Fibroblast of mammary gland (primary cell): ENCODE measurements at regions not wholly inside any gene's neighbourhood (a gene's known extent, or its start where the extent isn't known, plus 50 kb on each side); places are given as distances from the start of the nearest gene placed in this dataset.

Experiments used
- DNase-seq: peaks from one replicate; pipeline ENCODE4 v3.0.0-alpha.2; 2010; ENCODE audit warnings: low read depth
- H3K4me3 ChIP-seq: 2 replicates; pipeline ENCODE4 v1.5.1; 2011; ENCODE audit warnings: low read depth, mild to moderate bottlenecking, low read length, moderate library complexity; ENCODE audit not compliant: control insufficient read depth
- TF ChIP-seq, protein P1 (sequence below): conservative IDR thresholded peaks from 2 replicates; pipeline ENCODE4 v1.5.1; 2011; ENCODE audit warnings: low read depth, low read length, inconsistent platforms; ENCODE audit not compliant: control insufficient read depth, insufficient read depth

- DNase-seq, result no peak
- no peak overlapping the region for H3K4me3 ChIP-seq
- TF ChIP-seq, protein P1, sequence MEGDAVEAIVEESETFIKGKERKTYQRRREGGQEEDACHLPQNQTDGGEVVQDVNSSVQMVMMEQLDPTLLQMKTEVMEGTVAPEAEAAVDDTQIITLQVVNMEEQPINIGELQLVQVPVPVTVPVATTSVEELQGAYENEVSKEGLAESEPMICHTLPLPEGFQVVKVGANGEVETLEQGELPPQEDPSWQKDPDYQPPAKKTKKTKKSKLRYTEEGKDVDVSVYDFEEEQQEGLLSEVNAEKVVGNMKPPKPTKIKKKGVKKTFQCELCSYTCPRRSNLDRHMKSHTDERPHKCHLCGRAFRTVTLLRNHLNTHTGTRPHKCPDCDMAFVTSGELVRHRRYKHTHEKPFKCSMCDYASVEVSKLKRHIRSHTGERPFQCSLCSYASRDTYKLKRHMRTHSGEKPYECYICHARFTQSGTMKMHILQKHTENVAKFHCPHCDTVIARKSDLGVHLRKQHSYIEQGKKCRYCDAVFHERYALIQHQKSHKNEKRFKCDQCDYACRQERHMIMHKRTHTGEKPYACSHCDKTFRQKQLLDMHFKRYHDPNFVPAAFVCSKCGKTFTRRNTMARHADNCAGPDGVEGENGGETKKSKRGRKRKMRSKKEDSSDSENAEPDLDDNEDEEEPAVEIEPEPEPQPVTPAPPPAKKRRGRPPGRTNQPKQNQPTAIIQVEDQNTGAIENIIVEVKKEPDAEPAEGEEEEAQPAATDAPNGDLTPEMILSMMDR, result no peak
Observed at GRCh38 chr2:54403512-54404238, 52.5 kb upstream of the SPTBN1 start.

DNA sequence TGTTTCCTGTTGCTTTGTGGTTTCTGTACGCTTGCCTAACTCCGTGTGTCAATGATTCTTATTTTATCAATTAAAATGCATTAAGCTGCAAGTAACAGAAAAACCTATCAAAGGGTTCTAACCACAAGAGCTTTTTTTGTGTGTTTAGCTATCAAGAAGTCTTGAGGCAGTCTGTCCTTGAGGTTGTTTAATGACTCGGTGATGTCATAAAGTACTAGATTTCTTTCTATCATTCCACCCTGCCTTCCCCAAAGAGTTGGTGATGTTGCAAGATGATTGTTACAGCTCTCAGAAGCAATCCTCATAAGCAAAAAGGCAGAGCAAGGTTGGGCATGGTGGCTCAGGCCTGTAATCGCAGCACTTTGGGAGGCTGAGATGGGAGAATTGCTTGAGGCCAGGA, 51.9 kb upstream of the SPTBN1 start:
- TF ChIP-seq, protein P1, result no peak

DNA sequence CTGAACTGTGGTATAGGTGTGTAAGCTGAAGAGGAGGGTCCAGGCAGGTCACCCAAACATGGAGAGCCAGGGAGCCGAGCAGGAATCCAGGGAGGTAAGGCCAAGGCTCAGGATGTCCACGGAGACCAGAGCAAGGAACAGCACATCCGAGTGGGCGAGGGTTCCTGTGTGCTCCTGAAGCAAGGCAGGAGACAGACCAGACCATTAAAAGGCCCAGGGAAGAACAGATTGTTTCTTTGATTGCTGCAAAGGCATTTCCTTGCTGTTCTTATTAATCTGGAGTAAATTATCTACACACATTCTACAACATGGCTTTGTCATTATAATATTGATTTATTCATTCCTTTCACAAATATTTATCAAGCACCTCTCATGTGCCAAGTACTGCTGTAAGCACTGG, 50.1 kb upstream of the SPTBN1 start:
- H3K4me3 ChIP-seq, result no peak overlapping the region
- DNase-seq, result no peak
- TF ChIP-seq, protein P1, result no peak

More for the DNA sequence above, 51.9 kb upstream of the SPTBN1 start:
- peak; percentile 58 for DNase-seq
- H3K4me3 ChIP-seq, result no peak overlapping the region
